HepG2 (cell line): ENCODE measurements at regions not wholly inside any gene's neighbourhood (a gene's known extent, or its start where the extent isn't known, plus 50 kb on each side); places are given as distances from the start of the nearest gene placed in this dataset.

Experiments
- ATAC-seq: fragments of 200-7000 bp; cut with Tn5 transposase; 3 replicates; pipeline ENCODE4 v1.9.1; 2020; ENCODE audit warnings: mild to moderate bottlenecking, moderate library complexity
- BruUV-seq: library from RNA; stranded (reverse); fragments of 400-500 nt; replicated peaks from 2 replicates; lab custom pipeline; 2021; lab: Mats Ljungman, UMichigan
- CTCF ChIA-PET: fragments of 300-600 bp; formaldehyde crosslinking; extraction: SDS; loops from one replicate; lab custom pipeline; 2021; ENCODE audit warnings: low total read pairs, inconsistent platforms, low intra/inter-chr PET ratio; lab: Yijun Ruan, JAX
- POLR2A ChIA-PET: fragments of 350-600 bp; sonication (Branson Sonifier 250); formaldehyde crosslinking; loops from one replicate; lab custom pipeline; 2020; ENCODE audit warnings: antibody characterized with exemption, inconsistent platforms; lab: Yijun Ruan, JAX
- DNase-seq: peaks from one replicate; pipeline ENCODE4 v3.0.0-alpha.2; 2015; ENCODE audit warnings: low spot score
- FAIRE-seq: peaks from 3 replicates; lab custom pipeline; 2011; peaks lifted over from hg19 to GRCh38; lab: Jason Lieb, UNC
- H2AFZ ChIP-seq: one replicate; pipeline ENCODE4 v1.6.1; 2011; ENCODE audit warnings: low read length, inconsistent platforms
- H3K27ac ChIP-seq: fragments of 300-600 bp; 3 replicates; pipeline ENCODE4 v1.8.0; 2011; ENCODE audit warnings: mixed run types, mild to moderate bottlenecking, mixed read lengths, low read length, inconsistent platforms; ENCODE audit not compliant: insufficient read depth; ENCODE audit errors: extremely low read length
- H3K27me3 ChIP-seq, 2 experiments: fragments of 200-600 bp in 1 of 2; 2 replicates in 1 of 2; 3 replicates in 1 of 2; pipeline versions ENCODE4 v1.6.0 to v1.8.0; 2011; ENCODE audit warnings: low read length in 2 of 2, mild to moderate bottlenecking in 2 of 2, moderate library complexity in 2 of 2, inconsistent platforms in 1 of 2; ENCODE audit not compliant: insufficient read depth in 2 of 2, control insufficient read depth in 1 of 2
- H3K36me3 ChIP-seq, 2 experiments: fragments of 200-600 bp in 1 of 2; replicated peaks in 1 of 2; 2 replicates in 1 of 2; 3 replicates in 1 of 2; pipeline versions ENCODE4 v1.5.1 to v1.8.0; 2011; ENCODE audit warnings: low read length in 2 of 2, inconsistent platforms in 1 of 2; ENCODE audit not compliant: insufficient read depth in 2 of 2, control insufficient read depth in 1 of 2
- H3K4me1 ChIP-seq: 2 replicates; pipeline ENCODE4 v1.5.1; 2012; ENCODE audit warnings: low read length, inconsistent platforms; ENCODE audit not compliant: insufficient read depth
- H3K4me2 ChIP-seq: 2 replicates; pipeline ENCODE4 v1.6.0; 2011; ENCODE audit warnings: low read depth, low read length, inconsistent platforms
- H3K4me3 ChIP-seq, 3 experiments: fragments of 200-600 bp in 1 of 3; sonication (generic), shearing (Covaris generic) in 1 of 3; replicated peaks in 1 of 3; 2 replicates each; pipeline ENCODE4 v1.5.1; 2011 to 2016; ENCODE audit warnings: low read length in 3 of 3, inconsistent platforms in 2 of 3, low read depth in 2 of 3, mild to moderate bottlenecking in 2 of 3, control low read depth in 1 of 3, mixed read lengths in 1 of 3; ENCODE audit not compliant: insufficient read depth in 1 of 3
- H3K79me2 ChIP-seq: one replicate; pipeline ENCODE4 v1.6.1; 2011; ENCODE audit warnings: low read length, inconsistent platforms; ENCODE audit not compliant: insufficient read depth
- H3K9ac ChIP-seq: 2 replicates; pipeline ENCODE4 v1.6.0; 2011; ENCODE audit warnings: mild to moderate bottlenecking, low read depth, low read length, inconsistent platforms; ENCODE audit not compliant: insufficient read depth
- H3K9me3 ChIP-seq: 2 replicates; pipeline ENCODE4 v1.5.1; 2012; ENCODE audit warnings: mild to moderate bottlenecking, low read length
- H4K20me1 ChIP-seq: 2 replicates; pipeline ENCODE4 v1.6.0; 2011; ENCODE audit warnings: inconsistent platforms, mild to moderate bottlenecking, low read length, moderate library complexity; ENCODE audit not compliant: insufficient read depth
- DZIP1 ChIP-seq: sonication (generic); formaldehyde crosslinking; IDR thresholded peaks from 2 replicates; pipeline ENCODE4 v1.5.0; 2020; ENCODE audit warnings: mild to moderate bottlenecking, missing genetic modification reagents
- MAFF ChIP-seq: IDR thresholded peaks from 2 replicates; pipeline ENCODE4 v1.6.1; 2011; ENCODE audit warnings: low read depth, low read length, improper control_type of control experiment
- MAFK ChIP-seq, 2 experiments: IDR thresholded peaks in 1 of 2; conservative IDR thresholded peaks in 1 of 2; 2 replicates each; pipeline ENCODE4 v1.6.1; 2011; ENCODE audit warnings: improper control_type of control experiment in 2 of 2, low read length in 2 of 2
- MTA1 ChIP-seq: sonication (generic); formaldehyde crosslinking; IDR thresholded peaks from 2 replicates; pipeline ENCODE4 v1.4.0; 2020; ENCODE audit warnings: missing genetic modification reagents, mild to moderate bottlenecking, borderline replicate concordance
- NKX3-1 ChIP-seq: sonication (generic); formaldehyde crosslinking; IDR thresholded peaks from 2 replicates; pipeline ENCODE4 v1.5.0; 2020; ENCODE audit warnings: missing genetic modification reagents
- PBX3 ChIP-seq: sonication (generic); formaldehyde crosslinking; IDR thresholded peaks from 2 replicates; pipeline ENCODE4 v1.8.1; 2023; ENCODE audit warnings: missing genetic modification reagents, inconsistent platforms, borderline replicate concordance
- PHF8 ChIP-seq: sonication (generic); formaldehyde crosslinking; IDR thresholded peaks from 2 replicates; pipeline ENCODE4 v1.5.0; 2020; ENCODE audit warnings: missing genetic modification reagents
- POLR2G ChIP-seq: fragments of 200-400 bp; formaldehyde crosslinking; IDR thresholded peaks from 2 replicates; pipeline ENCODE4 v1.6.1; 2018; ENCODE audit warnings: mild to moderate bottlenecking, low read depth, low read length, moderate library complexity
- RFXANK ChIP-seq: IDR thresholded peaks from 2 replicates; pipeline ENCODE4 v1.6.1; 2016
- ZFAT ChIP-seq: sonication (generic); formaldehyde crosslinking; conservative IDR thresholded peaks from 2 replicates; pipeline ENCODE4 v1.8.1; 2023; ENCODE audit warnings: missing genetic modification reagents, inconsistent platforms
- ZFP82 ChIP-seq: sonication (generic); formaldehyde crosslinking; IDR thresholded peaks from 2 replicates; pipeline ENCODE4 v1.5.1; 2020; ENCODE audit warnings: mild to moderate bottlenecking, missing genetic modification reagents, borderline replicate concordance
- WGBS: methylation state at CpG from one replicate; pipeline ENCODE4 v1.1.6; 2017; ENCODE audit warnings: low lambda C conversion rate; 5-methylcytosine and 5-hydroxymethylcytosine counted together
- in situ Hi-C: cut with HindIII; loops from 2 replicates; pipeline ENCODE4 v1.10.0; 2017; ENCODE audit warnings: low pct_unique_long_range_greater_than_20kb; ENCODE audit not compliant: extremely low pct_ligation_motif_present
- intact Hi-C: fragments of 100-400 bp; cut with micrococcal nuclease; formaldehyde crosslinking; loops from one replicate; pipeline ENCODE4 v1.10.0; 2022; ENCODE audit not compliant: unreplicated experiment

- TF ChIP-seq NKX3-1 (CRISPR knock-in tag) (no peak), MTA1 (no peak), RFXANK (no peak), PHF8 (CRISPR knock-in tag) (no peak), POLR2G (no peak)
Measured at GRCh38 chr7:32137059-32137458, 66.9 kb upstream of the PDE1C start (continued).

- WGBS: 0% methylated on average over 1 of the region's 1 CpG
- Histone ChIP-seq H2AFZ (no peak overlapping the region), H3K4me1 (no peaks in the 10 kb centered on the region), H3K4me2 (no peak overlapping the region), H3K27ac (no peak overlapping the region), H3K79me2 (no peaks in the 10 kb centered on the region), H3K9ac (no peak overlapping the region), H4K20me1 (no peaks in the 10 kb centered on the region), H3K4me3 (no peak overlapping the region), H3K9me3 (no peaks in the 10 kb centered on the region), H3K36me3 (no peaks in the 10 kb centered on the region), H3K27me3 (no peaks in the 10 kb centered on the region)
- DNase-seq: no peak
- BruUV-seq: no TSS peak
- POLR2A ChIA-PET: no interaction called here
- no peak for ATAC-seq
- intact Hi-C loops (no loop called here), in situ Hi-C loops (no loop called here)
- no peak for FAIRE-seq
- CTCF ChIA-PET: no interaction called here
- TF ChIP-seq MAFF (peak; percentile 69), MAFK (conservative IDR thresholded peaks at IDR 0.05 in 1 of 2, IDR thresholded peaks at IDR 0.05 in 1 of 2; ENCODE audit: low read length in 2 of 2) (peak; percentile 74 to 77; a peak in 3 of 4 replicates), PBX3 (CRISPR knock-in tag) (no peak), ZFAT (CRISPR knock-in tag) (no peak), ZFP82 (CRISPR knock-in tag) (no peak), DZIP1 (no peak)
Measured at GRCh38 chr7:32131091-32131490, 60.9 kb upstream of the PDE1C start.
